ENCODE measurements at regions not wholly inside any gene's neighbourhood (a gene's known extent, or its start where the extent isn't known, plus 50 kb on each side); places are given as distances from the start of the nearest gene placed in this dataset.
A peak's percentile ranks its signal among the peaks of the same experiment; 100 is the strongest.

DNA sequence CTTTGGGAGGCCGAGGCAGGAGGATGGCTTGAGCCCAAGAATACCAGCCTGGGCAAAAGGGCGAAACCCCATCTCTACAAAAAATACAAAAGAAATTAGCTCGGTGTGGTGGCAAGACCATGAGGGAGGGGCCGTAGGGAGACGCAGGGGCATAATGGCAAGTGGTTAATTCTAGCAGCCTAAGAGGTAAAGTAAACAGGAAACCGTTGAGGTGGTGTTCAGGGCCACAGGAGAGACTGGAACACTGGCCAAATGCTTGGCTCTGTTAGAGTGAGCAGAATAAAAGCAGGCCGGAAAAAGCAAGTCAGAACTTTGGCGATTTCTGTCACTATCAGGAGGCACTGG is 89.2 kb downstream of the RIPK4 start:
- peak overlapping the region; percentile 61 for H3K27ac Mint-ChIP-seq
- 84 to 92% methylated on average over 6 to 8 of the region's 8 CpGs for WGBS, 2 experiments (ENCODE audit: insufficient coverage in 1 of 2, insufficient read length in 1 of 2)
- no peak overlapping the region for H3K4me3 ChIP-seq (ENCODE audit: low read length)

DNA sequence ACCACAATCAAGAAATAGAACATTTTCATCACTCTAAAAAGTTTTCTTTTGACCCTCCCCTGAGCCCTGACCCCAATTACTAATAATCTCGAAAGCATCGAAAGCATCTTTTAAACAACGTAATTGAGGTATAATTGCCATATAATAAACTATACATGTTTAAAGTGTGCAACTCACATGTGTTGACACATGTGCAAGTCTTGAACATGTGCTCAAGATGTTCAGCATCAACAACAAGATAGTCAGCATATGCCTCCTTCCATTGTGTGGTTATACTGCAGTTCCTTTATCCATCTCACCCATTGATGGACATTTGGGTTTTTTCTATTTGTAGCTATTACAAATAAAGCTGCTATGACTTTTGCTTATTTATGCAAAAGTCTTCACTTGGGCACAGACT is 90.7 kb downstream of the RIPK4 start:
- Histone ChIP-seq H3K27ac (ENCODE audit: low read depth, low read length) (no peak overlapping the region), H3K27me3 (ENCODE audit: control insufficient read depth, insufficient read depth, low read length, poor library complexity, severe bottlenecking) (no peaks in the 10 kb centered on the region), H3K9ac (ENCODE audit: extremely low read depth, low read length, poor library complexity, severe bottlenecking) (no peak overlapping the region), H3K4me3 (ENCODE audit: low read length) (no peak overlapping the region), H3K36me3 (ENCODE audit: control insufficient read depth, insufficient read depth, low read length) (no peaks in the 10 kb centered on the region), H3K4me1 (ENCODE audit: control insufficient read depth, insufficient read depth, low read length) (peaks cover 11% of the 10 kb centered on the region), H3K9me3 (ENCODE audit: control insufficient read depth, low read length) (no peaks in the 10 kb centered on the region)
- peaks cover 27% of the 10 kb centered on the region for H3K4me1 Mint-ChIP-seq
- H3K27ac Mint-ChIP-seq, result no peak overlapping the region
- H3K9me3 Mint-ChIP-seq, result peaks cover 4% of the 10 kb centered on the region
- DNase-seq, result no peak
- 89 to 100% methylated on average over 1 to 3 of the region's 3 CpGs for WGBS, 2 experiments (ENCODE audit: insufficient coverage in 1 of 2, insufficient read length in 1 of 2)
- H3K27me3 Mint-ChIP-seq (ENCODE audit: insufficient read depth), result no peaks in the 10 kb centered on the region
- TF ChIP-seq, protein P1, sequence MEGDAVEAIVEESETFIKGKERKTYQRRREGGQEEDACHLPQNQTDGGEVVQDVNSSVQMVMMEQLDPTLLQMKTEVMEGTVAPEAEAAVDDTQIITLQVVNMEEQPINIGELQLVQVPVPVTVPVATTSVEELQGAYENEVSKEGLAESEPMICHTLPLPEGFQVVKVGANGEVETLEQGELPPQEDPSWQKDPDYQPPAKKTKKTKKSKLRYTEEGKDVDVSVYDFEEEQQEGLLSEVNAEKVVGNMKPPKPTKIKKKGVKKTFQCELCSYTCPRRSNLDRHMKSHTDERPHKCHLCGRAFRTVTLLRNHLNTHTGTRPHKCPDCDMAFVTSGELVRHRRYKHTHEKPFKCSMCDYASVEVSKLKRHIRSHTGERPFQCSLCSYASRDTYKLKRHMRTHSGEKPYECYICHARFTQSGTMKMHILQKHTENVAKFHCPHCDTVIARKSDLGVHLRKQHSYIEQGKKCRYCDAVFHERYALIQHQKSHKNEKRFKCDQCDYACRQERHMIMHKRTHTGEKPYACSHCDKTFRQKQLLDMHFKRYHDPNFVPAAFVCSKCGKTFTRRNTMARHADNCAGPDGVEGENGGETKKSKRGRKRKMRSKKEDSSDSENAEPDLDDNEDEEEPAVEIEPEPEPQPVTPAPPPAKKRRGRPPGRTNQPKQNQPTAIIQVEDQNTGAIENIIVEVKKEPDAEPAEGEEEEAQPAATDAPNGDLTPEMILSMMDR (conservative IDR thresholded peaks at IDR 0.05), result no peak
- H3K4me3 Mint-ChIP-seq, result no peak overlapping the region
- no peaks in the 10 kb centered on the region for H3K36me3 Mint-ChIP-seq (ENCODE audit: low read depth)

More for the DNA sequence above, 89.2 kb downstream of the RIPK4 start:
- Mint-ChIP-seq H3K4me1 (peaks cover 27% of the 10 kb centered on the region), H3K36me3 (ENCODE audit: low read depth) (no peaks in the 10 kb centered on the region), H3K4me3 (no peak overlapping the region), H3K27me3 (ENCODE audit: insufficient read depth) (no peaks in the 10 kb centered on the region), H3K9me3 (peaks cover 4% of the 10 kb centered on the region)
- no peak overlapping the region for H3K9ac ChIP-seq (ENCODE audit: extremely low read depth, low read length, poor library complexity, severe bottlenecking)
- no peak overlapping the region for H3K27ac ChIP-seq (ENCODE audit: low read depth, low read length)
- no peaks in the 10 kb centered on the region for H3K36me3 ChIP-seq (ENCODE audit: control insufficient read depth, insufficient read depth, low read length)
- peaks cover 11% of the 10 kb centered on the region for H3K4me1 ChIP-seq (ENCODE audit: control insufficient read depth, insufficient read depth, low read length)
- no peaks in the 10 kb centered on the region for H3K27me3 ChIP-seq (ENCODE audit: control insufficient read depth, insufficient read depth, low read length, poor library complexity, severe bottlenecking)
- DNase-seq, result peak; percentile 35
- H3K9me3 ChIP-seq (ENCODE audit: control insufficient read depth, low read length), result no peaks in the 10 kb centered on the region
- TF ChIP-seq, protein P1 (conservative IDR thresholded peaks at IDR 0.05), result no peak

DNA sequence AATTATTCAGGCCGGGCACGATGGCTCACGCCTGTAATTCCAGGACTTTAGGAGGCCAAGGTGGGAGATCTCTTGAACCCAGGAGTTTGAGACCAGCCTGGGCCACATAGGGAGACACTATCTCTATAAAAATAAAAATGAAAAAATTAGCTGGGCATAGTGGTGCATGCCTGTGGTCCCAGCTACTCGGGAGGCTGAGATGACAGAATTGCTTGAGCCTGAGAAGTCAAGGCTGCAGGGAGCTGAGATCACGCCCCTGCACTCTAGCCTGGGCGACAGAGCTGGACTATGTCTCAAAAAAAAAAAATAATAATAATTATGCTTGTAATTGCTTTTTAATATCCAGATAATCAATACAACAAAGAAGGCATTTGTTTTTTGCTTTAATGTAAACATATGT is 91.3 kb downstream of the RIPK4 start:
- 72 to 98% methylated on average over 4 to 5 of the region's 6 CpGs for WGBS, 2 experiments (ENCODE audit: insufficient coverage in 1 of 2, insufficient read length in 1 of 2)
- peaks cover 11% of the 10 kb centered on the region for H3K4me1 ChIP-seq (ENCODE audit: control insufficient read depth, insufficient read depth, low read length)
- Mint-ChIP-seq H3K4me1 (peaks cover 26% of the 10 kb centered on the region), H3K27me3 (ENCODE audit: insufficient read depth) (no peaks in the 10 kb centered on the region), H3K36me3 (ENCODE audit: low read depth) (no peaks in the 10 kb centered on the region), H3K27ac (no peak overlapping the region), H3K4me3 (no peak overlapping the region), H3K9me3 (peaks cover 4% of the 10 kb centered on the region)
- no peak for DNase-seq
- TF ChIP-seq, protein P1 (conservative IDR thresholded peaks at IDR 0.05), result no peak
- no peaks in the 10 kb centered on the region for H3K9me3 ChIP-seq (ENCODE audit: control insufficient read depth, low read length)
- H3K36me3 ChIP-seq (ENCODE audit: control insufficient read depth, insufficient read depth, low read length), result no peaks in the 10 kb centered on the region
- no peak overlapping the region for H3K27ac ChIP-seq (ENCODE audit: low read depth, low read length)
- H3K9ac ChIP-seq (ENCODE audit: extremely low read depth, low read length, poor library complexity, severe bottlenecking), result no peak overlapping the region
- no peak overlapping the region for H3K4me3 ChIP-seq (ENCODE audit: low read length)
- no peaks in the 10 kb centered on the region for H3K27me3 ChIP-seq (ENCODE audit: control insufficient read depth, insufficient read depth, low read length, poor library complexity, severe bottlenecking)
